ENCODE measurements at regions not wholly inside any gene's neighbourhood (a gene's known extent, or its start where the extent isn't known, plus 50 kb on each side); places are given as distances from the start of the nearest gene placed in this dataset.

- DNase-seq = no peak
- Histone ChIP-seq H3K27ac (ENCODE audit: low read depth in 2 of 2, low read length in 1 of 2) (peak overlapping the region; percentile 91 to 99), H2AFZ (ENCODE audit: low read depth) (no peak overlapping the region), H3K9ac (peak overlapping the region; percentile 84), H3K4me3 (ENCODE audit: low read depth in 2 of 2, low read length in 1 of 2) (peak overlapping the region in 1 of 2 experiments; percentile 29; a peak in 2 of 4 replicates), H3K9me2 (no peaks in the 10 kb centered on the region), H3K27me3 (ENCODE audit: insufficient read depth) (no peaks in the 10 kb centered on the region), H4K20me1 (ENCODE audit: insufficient read depth) (no peaks in the 10 kb centered on the region), H3K9me3 (no peaks in the 10 kb centered on the region), H3F3A (replicated peaks; ENCODE audit: insufficient read depth) (peaks cover 72% of the 10 kb centered on the region), H3K4me1 (ENCODE audit: control insufficient read depth in 1 of 2, insufficient read depth in 2 of 2, low read depth in 1 of 2, low read length in 1 of 2) (peaks cover 0 to 71% of the 10 kb centered on the region in 2 experiments; a peak in 3 of 4 replicates), H3K79me2 (ENCODE audit: insufficient read depth) (peaks cover 40% of the 10 kb centered on the region), H3K36me3 (replicated peaks in 1 of 2; ENCODE audit: control insufficient read depth in 1 of 2, insufficient read depth in 2 of 2, low read length in 1 of 2) (peaks cover 0 to 38% of the 10 kb centered on the region in 2 experiments), H3K4me2 (peak overlapping the region; percentile 72)
- POLR2A ChIA-PET = no interaction called here
- CTCF ChIA-PET = interaction anchor here (1.0 to 1.5 kb wide), 2 partner anchors 9 to 37 kb away, joined by 3 to 4 read pairs; no protein-coding TSS in a partner anchor
- 14% methylated on average over 11 of the region's 11 CpGs for whole genome bisulfite sequencing (ENCODE audit: low lambda C conversion rate)
- TF ChIP-seq USF1 (IDR thresholded peaks at IDR 0.05; ENCODE audit: borderline replicate concordance, low read depth) (peak; percentile 88), ZBTB33 (IDR thresholded peaks at IDR 0.05; ENCODE audit: borderline replicate concordance, low read depth) (0 out of 2 replicates have a peak, but pooled peaks have one; percentile 8), RAD21 (IDR thresholded peaks at IDR 0.05; ENCODE audit: low read length) (no peak), FOSL2 (IDR thresholded peaks at IDR 0.05; ENCODE audit: borderline replicate concordance, low read depth) (peak; percentile 37; the same call in 1 of the 2 replicates), TCF12 (IDR thresholded peaks at IDR 0.05) (peak; percentile 72), IRF3 (IDR thresholded peaks at IDR 0.05; ENCODE audit: low read depth, low read length) (no peak), REST (IDR thresholded peaks at IDR 0.05; ENCODE audit: low read depth, low read length) (no peak), MEF2A (IDR thresholded peaks at IDR 0.05; ENCODE audit: borderline replicate concordance, low read depth) (peak; percentile 53; the same call in 1 of the 2 replicates), GATA2 (CRISPR knock-in tag; IDR thresholded peaks at IDR 0.05) (no peak), POLR2AphosphoS5 (IDR thresholded peaks at IDR 0.05; ENCODE audit: low read depth, low read length) (peak; percentile 71), EZH2phosphoT487 (IDR thresholded peaks at IDR 0.05; ENCODE audit: borderline replicate concordance, low read depth) (no peak), CTCF (IDR thresholded peaks at IDR 0.05) (peak; percentile 27; the same call in 1 of the 2 replicates), ELF1 (IDR thresholded peaks at IDR 0.05) (peak; percentile 45; the same call in 1 of the 2 replicates), NFIC (IDR thresholded peaks at IDR 0.05; ENCODE audit: borderline replicate concordance) (peak; percentile 40), CHD2 (IDR thresholded peaks at IDR 0.05; ENCODE audit: low read length, partially characterized antibody) (no peak), TAF1 (IDR thresholded peaks at IDR 0.05; ENCODE audit: borderline replicate concordance, low read depth, low read length) (peak; percentile 15; the same call in 1 of the 2 replicates), RXRA (IDR thresholded peaks at IDR 0.05; ENCODE audit: borderline replicate concordance, low read depth) (peak; percentile 73; the same call in 1 of the 2 replicates), JUND (IDR thresholded peaks at IDR 0.05) (peak; percentile 39; the same call in 1 of the 2 replicates), MXI1 (IDR thresholded peaks at IDR 0.05; ENCODE audit: low read depth, low read length) (no peak), NRF1 (IDR thresholded peaks at IDR 0.05; ENCODE audit: low read depth, low read length) (no peak), SIN3A (IDR thresholded peaks at IDR 0.05; ENCODE audit: borderline replicate concordance, low read depth, low read length) (no peak)
These were observed 258.4 kb upstream of the HMGA2 start for GRCh38 chr12:65565601-65566560.

Data from SK-N-SH (cell line).